IPS DF 4.7 (cell line): ENCODE measurements at regions not wholly inside any gene's neighbourhood (a gene's known extent, or its start where the extent isn't known, plus 50 kb on each side); places are given as distances from the start of the nearest gene placed in this dataset.

ENCODE experiments used
- DNase-seq: peaks from one replicate; pipeline ENCODE4 v3.0.0-alpha.2; 2013; ENCODE audit warnings: low spot score; ENCODE audit errors: extremely low read depth

DNA sequence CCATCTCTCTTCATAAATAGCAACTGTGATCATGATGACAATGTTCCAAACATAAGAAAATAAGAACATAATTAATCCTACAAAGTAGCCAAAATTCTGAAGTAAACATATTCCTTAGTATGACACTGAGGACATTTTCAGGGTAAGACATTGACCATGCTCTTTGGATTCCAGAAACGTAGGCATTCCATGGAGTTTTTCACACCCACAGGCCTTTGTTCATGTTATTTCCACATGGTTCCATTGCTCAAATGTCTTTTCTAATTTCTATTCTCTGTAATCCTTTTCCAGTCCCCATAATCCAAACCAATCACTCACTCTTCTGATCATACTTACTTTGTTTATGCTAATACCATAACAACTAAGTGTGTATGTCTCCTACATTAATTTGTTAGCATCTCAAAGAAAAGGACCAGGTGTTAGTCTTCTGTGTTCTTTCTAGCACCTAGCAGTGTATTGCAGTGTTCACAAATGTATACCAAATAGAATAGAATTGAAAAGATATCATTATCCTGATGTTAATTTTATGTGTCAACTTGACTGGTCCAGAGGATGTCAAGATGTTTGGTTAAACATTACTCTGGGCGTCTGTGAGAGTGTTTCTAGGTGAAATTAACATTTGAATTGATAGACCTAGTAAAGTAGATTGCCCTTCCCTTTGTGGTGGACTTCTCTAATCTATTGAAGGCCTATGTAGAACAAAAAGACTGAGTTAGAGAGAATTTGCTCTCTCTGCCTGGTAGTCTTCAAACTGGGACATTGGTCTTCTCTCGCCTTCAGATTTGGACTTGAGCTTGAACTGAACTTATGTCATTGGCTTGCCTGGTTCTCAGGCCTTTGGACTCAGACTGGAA, 516.6 kb downstream of the PTPRC start:
- no peak for DNase-seq

GRCh38 chr1:199157494-199157893, 518.7 kb downstream of the PTPRC start:
- DNase-seq, result no peak

DNA sequence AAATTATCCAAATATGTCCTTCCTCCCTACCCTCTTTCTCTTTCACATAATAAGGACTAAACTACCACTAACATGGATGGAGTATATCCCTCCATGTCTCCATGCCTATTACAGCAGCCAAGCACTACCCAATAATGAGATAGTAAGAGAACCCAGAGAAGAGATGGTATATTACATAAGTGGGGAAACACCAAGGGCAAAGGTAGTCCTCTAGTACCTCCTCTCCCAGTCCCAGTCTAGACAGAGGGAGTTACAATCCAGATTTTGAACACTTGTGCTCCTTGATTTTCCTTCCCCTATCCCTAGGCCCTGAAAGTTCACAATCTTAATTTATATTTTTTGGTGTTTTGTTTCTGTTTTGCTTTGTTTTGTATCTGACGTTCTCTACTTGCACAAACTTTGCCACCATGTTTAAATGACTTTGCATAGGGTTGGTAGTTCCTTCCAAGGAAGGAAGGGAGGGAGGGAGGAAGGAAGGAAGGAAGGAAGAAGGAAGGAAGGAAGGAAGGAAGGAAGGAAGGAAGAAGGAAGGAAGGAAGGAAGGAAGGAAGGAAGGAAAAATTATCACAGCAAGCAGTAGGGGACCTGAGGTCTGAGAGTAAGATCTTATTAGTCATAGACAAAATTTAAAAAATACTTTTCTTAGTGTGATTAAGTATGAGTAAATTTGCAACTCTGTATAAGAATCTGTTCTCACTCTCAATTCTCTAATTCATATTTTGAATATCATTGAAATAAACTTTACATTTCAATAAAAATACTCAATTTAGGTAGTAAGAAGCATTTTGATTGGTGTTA, 521.9 kb downstream of the PTPRC start:
- DNase-seq, result no peak

- DNase-seq, result no peak
Measured at GRCh38 chr1:199161319-199161680, 522.5 kb downstream of the PTPRC start.

DNA sequence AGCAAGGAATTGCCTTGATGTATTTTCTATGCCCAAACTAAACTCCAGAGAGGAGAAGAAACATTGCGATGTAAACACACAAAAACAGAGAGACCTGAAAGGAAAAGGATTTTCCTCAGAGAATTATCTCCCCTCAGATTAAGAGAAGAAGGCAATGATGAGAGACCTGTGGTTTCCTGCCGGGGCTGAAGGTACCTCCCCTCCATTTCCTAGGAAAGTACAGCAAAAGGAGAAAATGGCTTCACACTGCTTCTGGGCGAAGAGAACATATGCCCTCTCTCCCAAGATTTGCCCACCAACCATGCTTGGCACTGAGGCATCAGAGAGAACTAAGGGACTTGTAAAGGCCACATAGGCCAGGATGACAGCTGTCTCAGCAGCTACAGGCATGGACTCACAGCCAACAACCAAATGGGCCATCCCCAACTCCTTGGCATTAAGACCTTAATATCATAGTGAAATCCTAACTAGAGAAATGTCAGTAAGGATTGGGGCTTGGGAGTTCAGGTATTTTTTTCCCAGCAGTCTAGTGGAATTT, 523.0 kb downstream of the PTPRC start:
- DNase-seq, result no peak

- DNase-seq, result no peak
Measured at GRCh38 chr1:199163267-199163666, 524.4 kb downstream of the PTPRC start.

DNA sequence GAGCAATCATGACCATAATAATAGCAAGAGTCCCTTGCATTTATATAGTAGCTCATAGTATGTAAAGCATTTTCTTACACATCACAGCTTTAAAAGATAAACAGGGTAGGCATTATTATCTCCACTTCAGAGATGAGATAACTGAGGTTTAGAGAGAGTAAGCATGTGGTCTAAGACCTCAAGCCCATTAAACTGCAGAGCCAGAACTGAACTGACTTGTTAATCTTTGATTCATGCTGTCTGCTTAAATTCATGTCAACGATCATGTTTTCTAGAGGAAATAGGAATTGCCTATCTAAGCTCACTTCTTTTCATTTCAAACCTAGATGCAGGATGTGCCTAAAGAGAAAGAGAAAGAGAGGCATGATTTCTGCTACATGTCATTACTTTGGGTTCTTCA, 524.8 kb downstream of the PTPRC start:
- DNase-seq, result no peak

DNA sequence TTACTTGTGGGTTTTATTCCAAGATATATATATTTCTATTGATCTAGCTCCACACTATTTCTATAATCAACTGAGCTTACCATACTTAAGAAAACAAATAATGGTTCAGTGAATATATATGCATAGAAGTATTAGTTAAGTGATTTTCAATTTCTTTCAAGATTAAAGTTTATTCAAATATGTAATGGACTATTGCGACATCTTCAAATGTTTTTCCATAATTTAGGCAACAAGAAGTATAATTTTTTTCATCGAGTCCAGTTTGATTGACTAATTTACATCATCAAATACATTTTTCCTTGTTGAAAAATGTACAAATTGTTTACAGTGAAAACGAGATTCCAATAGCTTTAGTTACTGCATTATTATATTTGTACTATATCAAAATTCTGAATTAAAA, 528.6 kb downstream of the PTPRC start:
- no peak for DNase-seq

GRCh38 chr1:199168888-199169585, 530.2 kb downstream of the PTPRC start:
- no peak for DNase-seq

- DNase-seq, result no peak
Measured at GRCh38 chr1:199170711-199171110, 531.9 kb downstream of the PTPRC start.

- DNase-seq, result no peak
Measured at GRCh38 chr1:199172171-199173124, 533.6 kb downstream of the PTPRC start.

- no peak for DNase-seq
Measured at GRCh38 chr1:199173356-199173755, 534.5 kb downstream of the PTPRC start.

GRCh38 chr1:199174336-199174735, 535.5 kb downstream of the PTPRC start:
- DNase-seq, result no peak

DNA sequence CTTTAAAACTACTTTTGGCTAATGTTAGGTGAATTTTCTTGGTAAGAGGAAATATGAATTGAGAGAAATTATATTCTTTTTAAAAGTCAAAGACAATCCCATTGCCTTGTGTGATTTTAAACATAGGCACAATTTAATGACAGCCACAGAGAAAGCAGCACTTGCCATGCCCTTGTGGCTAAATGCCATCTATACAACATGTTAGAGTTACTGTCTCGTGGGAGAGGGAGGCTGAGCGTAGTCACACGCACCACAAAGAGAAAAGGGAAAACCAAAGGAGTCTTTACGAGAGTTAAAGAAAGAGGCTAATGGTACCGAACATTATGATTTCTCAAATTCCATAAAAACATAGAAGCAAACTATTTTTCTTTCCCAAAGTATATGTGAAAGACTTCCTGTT, 537.9 kb downstream of the PTPRC start:
- DNase-seq, result no peak

- DNase-seq, result no peak
Measured at GRCh38 chr1:199177241-199177640, 538.4 kb downstream of the PTPRC start.

- DNase-seq, result no peak
Measured at GRCh38 chr1:199178646-199179045, 539.8 kb downstream of the PTPRC start.

- DNase-seq, result no peak
Measured at GRCh38 chr1:199182186-199182843, 543.5 kb downstream of the PTPRC start.

DNA sequence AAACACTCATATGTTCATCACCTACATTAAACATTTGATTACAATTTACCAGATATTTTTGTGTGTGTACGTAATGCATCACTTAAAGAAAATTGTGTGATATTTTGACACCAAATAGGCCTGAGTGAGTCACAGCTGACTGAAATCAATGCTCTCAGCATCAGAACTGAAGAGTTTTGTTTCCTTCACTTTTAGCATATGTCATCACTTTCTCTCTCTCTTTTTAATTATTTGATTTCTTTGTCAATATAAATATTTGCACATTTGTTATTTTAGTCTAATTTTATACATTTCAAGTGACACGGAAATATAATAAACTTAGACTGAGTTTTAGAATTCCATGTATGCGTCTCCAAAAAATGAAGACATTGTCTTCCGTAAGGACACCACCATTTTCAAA, 545.3 kb downstream of the PTPRC start:
- no peak for DNase-seq

DNA sequence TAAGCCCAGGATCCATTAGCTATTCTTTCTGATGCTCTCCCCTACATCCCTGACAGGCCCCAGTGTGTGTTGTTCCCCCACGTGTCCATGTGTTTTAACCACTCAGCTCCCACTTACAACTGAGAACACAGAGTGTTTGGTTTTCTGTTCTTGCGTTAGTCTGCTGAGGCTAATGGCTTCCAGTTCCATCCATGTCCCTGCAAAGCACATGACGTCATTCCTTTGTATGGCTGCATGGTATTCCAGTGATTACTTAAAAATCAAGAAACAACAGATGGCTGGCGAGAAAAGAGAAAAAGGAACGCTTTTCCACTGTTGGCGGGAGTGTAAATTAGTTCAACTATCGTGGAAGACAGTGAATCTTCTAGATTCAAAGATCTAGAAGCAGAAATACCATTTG, 556.0 kb downstream of the PTPRC start:
- DNase-seq, result no peak

- no peak for DNase-seq
Measured at GRCh38 chr1:199197695-199198094, 558.9 kb downstream of the PTPRC start.
